ENCODE measurements at regions not wholly inside any gene's neighbourhood (a gene's known extent, or its start where the extent isn't known, plus 50 kb on each side); places are given as distances from the start of the nearest gene placed in this dataset.

DNA sequence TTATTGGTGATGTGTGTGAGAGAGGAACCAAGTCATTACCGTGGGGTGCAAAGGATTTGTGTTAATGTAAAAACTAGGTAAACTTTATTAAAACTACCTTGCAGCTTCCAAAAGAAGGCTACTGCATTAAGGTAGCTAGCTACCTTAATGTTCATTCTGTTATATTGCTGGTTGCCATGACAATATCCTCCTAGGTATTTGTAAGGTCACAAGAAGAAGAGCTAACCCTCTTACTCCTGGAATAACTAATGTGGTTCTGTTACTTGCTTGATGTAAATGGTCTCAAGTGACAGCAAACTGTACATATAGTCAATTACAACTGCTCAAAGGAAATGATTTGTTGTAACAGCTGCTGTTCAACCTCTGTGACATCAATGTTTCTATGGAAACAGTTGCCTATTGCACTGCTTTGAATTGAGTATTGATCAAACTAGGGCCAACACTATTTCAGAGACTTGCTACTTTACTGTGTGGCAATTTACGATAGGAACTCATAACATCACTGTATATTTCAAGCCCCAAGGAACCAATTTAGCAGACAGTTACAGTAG is 319.8 kb upstream of the HNRNPA3 start:
- Histone ChIP-seq H3K27me3 (ENCODE audit: control insufficient read depth, insufficient read depth, low read length) (peaks cover 2% of the 10 kb centered on the region), H3K27ac (ENCODE audit: low read length) (no peak overlapping the region), H3K4me1 (ENCODE audit: control insufficient read depth, insufficient read depth, low read length) (no peaks in the 10 kb centered on the region), H3K9me3 (ENCODE audit: control insufficient read depth, insufficient read depth, low read depth, low read length) (no peaks in the 10 kb centered on the region), H3K4me3 (ENCODE audit: low read depth in 2 of 2, low read length in 2 of 2) (no peak overlapping the region), H3K36me3 (ENCODE audit: control insufficient read depth, insufficient read depth, low read length) (no peaks in the 10 kb centered on the region)
- intact Hi-C loops (cut with micrococcal nuclease; ENCODE audit: unreplicated experiment), result no loop called here
- BruUV-seq (replicated peaks), result no TSS peak
- in situ Hi-C loops (cut with HindIII; ENCODE audit: low pct_unique_long_range_greater_than_20kb, low sequenced_read_pairs), result no loop called here
- no peak for ATAC-seq
- no peak for DNase-seq (ENCODE audit: low read depth, low spot score)
- CTCF ChIA-PET, result no interaction called here
- POLR2A ChIA-PET, result no interaction called here
- TF ChIP-seq REST (IDR thresholded peaks at IDR 0.05; ENCODE audit: insufficient read depth in 1 of 2, low read depth in 2 of 2, low read length in 1 of 2) (no peak), TCF7L2 (IDR thresholded peaks at IDR 0.05; ENCODE audit: low read depth, low read length) (no peak), SIN3A (IDR thresholded peaks at IDR 0.05; ENCODE audit: borderline replicate concordance, insufficient read depth, low read depth, low read length) (no peak), POLR2AphosphoS5 (IDR thresholded peaks at IDR 0.05; ENCODE audit: low read depth, low read length) (no peak)
- TF ChIP-seq, protein P1, sequence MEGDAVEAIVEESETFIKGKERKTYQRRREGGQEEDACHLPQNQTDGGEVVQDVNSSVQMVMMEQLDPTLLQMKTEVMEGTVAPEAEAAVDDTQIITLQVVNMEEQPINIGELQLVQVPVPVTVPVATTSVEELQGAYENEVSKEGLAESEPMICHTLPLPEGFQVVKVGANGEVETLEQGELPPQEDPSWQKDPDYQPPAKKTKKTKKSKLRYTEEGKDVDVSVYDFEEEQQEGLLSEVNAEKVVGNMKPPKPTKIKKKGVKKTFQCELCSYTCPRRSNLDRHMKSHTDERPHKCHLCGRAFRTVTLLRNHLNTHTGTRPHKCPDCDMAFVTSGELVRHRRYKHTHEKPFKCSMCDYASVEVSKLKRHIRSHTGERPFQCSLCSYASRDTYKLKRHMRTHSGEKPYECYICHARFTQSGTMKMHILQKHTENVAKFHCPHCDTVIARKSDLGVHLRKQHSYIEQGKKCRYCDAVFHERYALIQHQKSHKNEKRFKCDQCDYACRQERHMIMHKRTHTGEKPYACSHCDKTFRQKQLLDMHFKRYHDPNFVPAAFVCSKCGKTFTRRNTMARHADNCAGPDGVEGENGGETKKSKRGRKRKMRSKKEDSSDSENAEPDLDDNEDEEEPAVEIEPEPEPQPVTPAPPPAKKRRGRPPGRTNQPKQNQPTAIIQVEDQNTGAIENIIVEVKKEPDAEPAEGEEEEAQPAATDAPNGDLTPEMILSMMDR (IDR thresholded peaks at IDR 0.05), result no peak

DNA sequence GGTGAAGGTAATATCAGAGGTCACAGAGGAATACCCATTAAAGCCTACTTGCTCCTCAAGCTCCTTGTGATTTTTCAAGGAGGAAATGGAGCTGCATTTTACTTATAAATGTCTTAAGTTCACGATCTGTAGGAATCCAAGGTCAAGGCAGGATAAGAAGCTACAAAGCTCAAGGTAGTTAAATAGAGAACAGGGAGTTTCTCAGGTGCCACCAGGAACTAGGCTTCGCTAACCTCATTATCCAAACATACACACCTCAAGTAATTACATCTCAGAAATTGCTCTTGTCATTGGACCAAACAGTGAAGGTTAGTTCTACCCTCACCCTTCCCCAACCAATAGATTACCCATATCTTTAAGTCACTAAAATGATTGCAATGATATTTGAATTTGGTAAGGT is 317.4 kb upstream of the HNRNPA3 start:
- no peaks in the 10 kb centered on the region for H3K27me3 ChIP-seq (ENCODE audit: control insufficient read depth, insufficient read depth, low read length)
- H3K9me3 ChIP-seq (ENCODE audit: control insufficient read depth, insufficient read depth, low read depth, low read length), result no peaks in the 10 kb centered on the region
- ATAC-seq (no peak), DNase-seq (ENCODE audit: low read depth, low spot score) (no peak)
- in situ Hi-C loops (cut with HindIII; ENCODE audit: low pct_unique_long_range_greater_than_20kb, low sequenced_read_pairs), result no loop called here
- intact Hi-C loops (cut with micrococcal nuclease; ENCODE audit: unreplicated experiment), result no loop called here
- H3K4me3 ChIP-seq (ENCODE audit: low read depth in 2 of 2, low read length in 2 of 2), result no peak overlapping the region
- no peak overlapping the region for H3K27ac ChIP-seq (ENCODE audit: low read length)
- POLR2A ChIA-PET, result no interaction called here
- BruUV-seq (replicated peaks), result no TSS peak
- H3K4me1 ChIP-seq (ENCODE audit: control insufficient read depth, insufficient read depth, low read length), result no peaks in the 10 kb centered on the region
- CTCF ChIA-PET, result no interaction called here
- TF ChIP-seq, protein P1 (IDR thresholded peaks at IDR 0.05), result no peak
- TF ChIP-seq SIN3A (IDR thresholded peaks at IDR 0.05; ENCODE audit: borderline replicate concordance, insufficient read depth, low read depth, low read length) (no peak), REST (IDR thresholded peaks at IDR 0.05; ENCODE audit: insufficient read depth in 1 of 2, low read depth in 2 of 2, low read length in 1 of 2) (no peak), POLR2AphosphoS5 (IDR thresholded peaks at IDR 0.05; ENCODE audit: low read depth, low read length) (no peak), TCF7L2 (IDR thresholded peaks at IDR 0.05; ENCODE audit: low read depth, low read length) (no peak)
- H3K36me3 ChIP-seq (ENCODE audit: control insufficient read depth, insufficient read depth, low read length), result no peaks in the 10 kb centered on the region
